SK-N-SH treated with all-trans-retinoic acid at 6 μM for 48 hours (cell line): ENCODE measurements at regions not wholly inside any gene's neighbourhood (a gene's known extent, or its start where the extent isn't known, plus 50 kb on each side); places are given as distances from the start of the nearest gene placed in this dataset.

Source experiments
- ATAC-seq: fragments of 200-7000 bp; cut with Tn5 transposase; 3 replicates; pipeline ENCODE4 v1.9.1; 2020; ENCODE audit warnings: mild to moderate bottlenecking, moderate library complexity
- BACH2 ChIP-seq: fragments of 250-450 bp; sonication (Bioruptor Pico); IDR thresholded peaks from 2 replicates; pipeline ENCODE4 v1.9.0; 2021; ENCODE audit warnings: mild to moderate bottlenecking, borderline replicate concordance
- CREB5 ChIP-seq: fragments of 250-450 bp; sonication (Bioruptor Pico); IDR thresholded peaks from 2 replicates; pipeline ENCODE4 v1.5.1; 2020; ENCODE audit warnings: low read depth, mild to moderate bottlenecking, moderate library complexity
- CSDC2 ChIP-seq: fragments of 250-450 bp; sonication (Bioruptor Pico); IDR thresholded peaks from 2 replicates; pipeline ENCODE4 v1.5.0; 2020; ENCODE audit warnings: mild to moderate bottlenecking, moderate library complexity
- CSRNP3 ChIP-seq: fragments of 250-450 bp; sonication (Bioruptor Pico); IDR thresholded peaks from 2 replicates; pipeline ENCODE4 v1.5.1; 2021; ENCODE audit warnings: mild to moderate bottlenecking, moderate library complexity
- ESRRG ChIP-seq: fragments of 250-450 bp; sonication (Bioruptor Pico); IDR thresholded peaks from 2 replicates; pipeline ENCODE4 v1.6.1; 2021; ENCODE audit warnings: mild to moderate bottlenecking
- GLIS3 ChIP-seq: fragments of 250-450 bp; sonication (Bioruptor Pico); IDR thresholded peaks from 2 replicates; pipeline ENCODE4 v1.5.0; 2020; ENCODE audit warnings: mild to moderate bottlenecking, moderate library complexity
- ISL1 ChIP-seq: fragments of 250-450 bp; sonication (Bioruptor Pico); IDR thresholded peaks from 2 replicates; pipeline ENCODE4 v2.1.2; 2022; ENCODE audit warnings: mild to moderate bottlenecking, moderate library complexity
- OSR1 ChIP-seq: fragments of 250-450 bp; sonication (Bioruptor Pico); IDR thresholded peaks from 2 replicates; pipeline ENCODE4 v1.8.0; 2022; ENCODE audit warnings: moderate library complexity, mild to moderate bottlenecking, inconsistent platforms
- PATZ1 ChIP-seq: fragments of 250-450 bp; sonication (Bioruptor Pico); IDR thresholded peaks from 2 replicates; pipeline ENCODE4 v1.8.0; 2020; ENCODE audit warnings: mild to moderate bottlenecking, moderate library complexity, borderline replicate concordance
- POU6F1 ChIP-seq: fragments of 250-450 bp; sonication (Bioruptor Pico); IDR thresholded peaks from 2 replicates; pipeline ENCODE4 v1.8.0; 2021; ENCODE audit warnings: low read depth, mild to moderate bottlenecking, moderate library complexity, borderline replicate concordance
- PPARA ChIP-seq: fragments of 250-450 bp; sonication (Bioruptor Pico); IDR thresholded peaks from 2 replicates; pipeline ENCODE4 v1.5.0; 2020; ENCODE audit warnings: mild to moderate bottlenecking, borderline replicate concordance
- RARB ChIP-seq: fragments of 250-450 bp; sonication (Bioruptor Pico); IDR thresholded peaks from 2 replicates; pipeline ENCODE4 v1.8.0; 2021; ENCODE audit warnings: mild to moderate bottlenecking, moderate library complexity
- SNAI2 ChIP-seq: fragments of 250-450 bp; sonication (Bioruptor Pico); IDR thresholded peaks from 2 replicates; pipeline ENCODE4 v1.5.0; 2020; ENCODE audit warnings: mild to moderate bottlenecking, moderate library complexity
- TCF4 ChIP-seq: fragments of 250-450 bp; sonication (Bioruptor Pico); IDR thresholded peaks from 2 replicates; pipeline ENCODE4 v1.8.0; 2021; ENCODE audit warnings: mild to moderate bottlenecking, moderate library complexity, borderline replicate concordance
- TOX ChIP-seq: fragments of 250-450 bp; sonication (Bioruptor Pico); IDR thresholded peaks from 2 replicates; pipeline ENCODE4 v1.8.0; 2021; ENCODE audit warnings: mild to moderate bottlenecking, moderate library complexity, borderline replicate concordance
- ZC3H10 ChIP-seq: fragments of 250-450 bp; sonication (Bioruptor Pico); IDR thresholded peaks from 2 replicates; pipeline ENCODE4 v1.5.1; 2021; ENCODE audit warnings: mild to moderate bottlenecking, moderate library complexity
- ZFP30 ChIP-seq: fragments of 450-650 bp; formaldehyde crosslinking; IDR thresholded peaks from 2 replicates; pipeline ENCODE4 v1.5.0; 2022; ENCODE audit warnings: mild to moderate bottlenecking, moderate library complexity
- ZNF70 ChIP-seq: fragments of 450-650 bp; formaldehyde crosslinking; IDR thresholded peaks from 2 replicates; pipeline ENCODE4 v1.5.0; 2020; ENCODE audit warnings: mild to moderate bottlenecking, moderate library complexity
- ZNF8 ChIP-seq: fragments of 450-650 bp; formaldehyde crosslinking; IDR thresholded peaks from 2 replicates; pipeline ENCODE4 v1.5.0; 2020; ENCODE audit warnings: mild to moderate bottlenecking, moderate library complexity

GRCh38 chr2:37527361-37527760 is 144.1 kb downstream of the CDC42EP3 start:
- TF ChIP-seq ZNF8 (CRISPR knock-in tag) (no peak), ZC3H10 (CRISPR knock-in tag) (no peak), ZFP30 (no peak), CSDC2 (CRISPR knock-in tag) (no peak)
- ATAC-seq, result no peak

- TF ChIP-seq BACH2 (CRISPR knock-in tag) (no peak), CSRNP3 (CRISPR knock-in tag) (no peak), SNAI2 (CRISPR knock-in tag) (no peak), ESRRG (no peak), GLIS3 (no peak), ZNF70 (CRISPR knock-in tag) (no peak), ISL1 (CRISPR knock-in tag) (no peak), CSDC2 (CRISPR knock-in tag) (no peak)
- ATAC-seq, result no peak
Measured at GRCh38 chr2:37529830-37530415, 141.5 kb downstream of the CDC42EP3 start.

- no peak for ATAC-seq
- TF ChIP-seq CSRNP3 (CRISPR knock-in tag), result no peak
- no peak for TF ChIP-seq GLIS3
- TF ChIP-seq RARB (CRISPR knock-in tag), result no peak
- no peak for TF ChIP-seq SNAI2 (CRISPR knock-in tag)
- no peak for TF ChIP-seq TOX (CRISPR knock-in tag)
- TF ChIP-seq CREB5 (CRISPR knock-in tag), result no peak
- TF ChIP-seq ISL1 (CRISPR knock-in tag), result no peak
- no peak for TF ChIP-seq OSR1 (CRISPR knock-in tag)
- no peak for TF ChIP-seq POU6F1 (CRISPR knock-in tag)
- TF ChIP-seq TCF4 (CRISPR knock-in tag), result no peak
- no peak for TF ChIP-seq PPARA (CRISPR knock-in tag)
- no peak for TF ChIP-seq ZC3H10 (CRISPR knock-in tag)
- TF ChIP-seq CSDC2 (CRISPR knock-in tag), result no peak
- TF ChIP-seq PATZ1 (CRISPR knock-in tag), result no peak
- TF ChIP-seq BACH2 (CRISPR knock-in tag), result no peak
Measured at GRCh38 chr2:37532503-37532902, 138.9 kb downstream of the CDC42EP3 start.

- TF ChIP-seq CREB5 (CRISPR knock-in tag), result no peak
- ATAC-seq, result no peak
Measured at GRCh38 chr2:37537316-37537715, 134.1 kb downstream of the CDC42EP3 start.
